Activated T-helper 2 cell treated with anti-CD3 and anti-CD28 coated beads, Interferon-gamma antibody, Interleukin-2, Interleukin-4, amounts not matched to agents 10 μg/mL and 5 μg/mL and 100 μg/mL, durations not matched to agents 14 hours and 24 hours and 36 hours (primary cell): ENCODE measurements at regions not wholly inside any gene's neighbourhood (a gene's known extent, or its start where the extent isn't known, plus 50 kb on each side); places are given as distances from the start of the nearest gene placed in this dataset.

Source experiments
- DNase-seq: peaks from one replicate; pipeline ENCODE4 v3.0.0; 2021; ENCODE audit warnings: low spot score
- H3K27ac Mint-ChIP-seq: one replicate; pipeline ENCODE4 v1.8.0; 2021; ENCODE audit warnings: mixed read lengths
- H3K27me3 Mint-ChIP-seq: one replicate; pipeline ENCODE4 v1.8.0; 2021; ENCODE audit warnings: low read depth, mixed read lengths
- H3K36me3 Mint-ChIP-seq: one replicate; pipeline ENCODE4 v1.8.0; 2021; ENCODE audit warnings: low read depth, mixed read lengths
- H3K4me1 Mint-ChIP-seq: one replicate; pipeline ENCODE4 v1.8.0; 2021; ENCODE audit warnings: low read depth, mixed read lengths
- H3K4me3 Mint-ChIP-seq: one replicate; pipeline ENCODE4 v1.8.0; 2021; ENCODE audit warnings: low read depth, mild to moderate bottlenecking, moderate library complexity, mixed read lengths
- H3K9me3 Mint-ChIP-seq: one replicate; pipeline ENCODE4 v1.8.0; 2021; ENCODE audit warnings: mixed read lengths
- intact Hi-C: fragments of 100-400 bp; cut with micrococcal nuclease; formaldehyde crosslinking; loops from one replicate; pipeline ENCODE4 v1.15.1; 2023

GRCh38 chr12:18966954-18967353 is 162.6 kb upstream of the PLEKHA5 start:
- H3K27me3 Mint-ChIP-seq: no peaks in the 10 kb centered on the region
- no peaks in the 10 kb centered on the region for H3K36me3 Mint-ChIP-seq
- no peak for DNase-seq
- H3K4me3 Mint-ChIP-seq: no peak overlapping the region
- H3K9me3 Mint-ChIP-seq: no peaks in the 10 kb centered on the region
- H3K4me1 Mint-ChIP-seq: no peaks in the 10 kb centered on the region
- intact Hi-C loops: no loop called here
- no peak overlapping the region for H3K27ac Mint-ChIP-seq

- Mint-ChIP-seq H3K27me3 (no peaks in the 10 kb centered on the region), H3K27ac (no peak overlapping the region), H3K9me3 (no peaks in the 10 kb centered on the region), H3K4me1 (no peaks in the 10 kb centered on the region), H3K36me3 (no peaks in the 10 kb centered on the region), H3K4me3 (no peak overlapping the region)
- DNase-seq: no peak
- intact Hi-C loops: no loop called here
Measured at GRCh38 chr12:18967814-18968213, 161.7 kb upstream of the PLEKHA5 start.

- Mint-ChIP-seq H3K36me3 (no peaks in the 10 kb centered on the region), H3K27ac (no peak overlapping the region), H3K9me3 (no peaks in the 10 kb centered on the region), H3K27me3 (no peaks in the 10 kb centered on the region), H3K4me3 (no peak overlapping the region), H3K4me1 (no peaks in the 10 kb centered on the region)
- no peak for DNase-seq
- intact Hi-C loops: no loop called here
Measured at GRCh38 chr12:18969512-18969911, 160.0 kb upstream of the PLEKHA5 start.

GRCh38 chr12:18970603-18971002 is 158.9 kb upstream of the PLEKHA5 start:
- DNase-seq: no peak
- no peak overlapping the region for H3K4me3 Mint-ChIP-seq

GRCh38 chr12:18971932-18972331 is 157.6 kb upstream of the PLEKHA5 start:
- Mint-ChIP-seq H3K27me3 (no peaks in the 10 kb centered on the region), H3K27ac (no peak overlapping the region), H3K9me3 (peaks cover under 1% of the 10 kb centered on the region), H3K4me3 (no peak overlapping the region), H3K36me3 (no peaks in the 10 kb centered on the region), H3K4me1 (no peaks in the 10 kb centered on the region)
- intact Hi-C loops: no loop called here
- no peak for DNase-seq

More at GRCh38 chr12:18970603-18971002, 158.9 kb upstream of the PLEKHA5 start:
- no peaks in the 10 kb centered on the region for H3K36me3 Mint-ChIP-seq
- no peak overlapping the region for H3K27ac Mint-ChIP-seq
- no peaks in the 10 kb centered on the region for H3K9me3 Mint-ChIP-seq
- H3K4me1 Mint-ChIP-seq: no peaks in the 10 kb centered on the region
- intact Hi-C loops: no loop called here
- no peaks in the 10 kb centered on the region for H3K27me3 Mint-ChIP-seq

- no peak for DNase-seq
- no peak overlapping the region for H3K4me3 Mint-ChIP-seq
- H3K36me3 Mint-ChIP-seq: no peaks in the 10 kb centered on the region
- intact Hi-C loops: no loop called here
- peaks cover 18% of the 10 kb centered on the region for H3K9me3 Mint-ChIP-seq
- H3K27me3 Mint-ChIP-seq: no peaks in the 10 kb centered on the region
- no peak overlapping the region for H3K27ac Mint-ChIP-seq
- H3K4me1 Mint-ChIP-seq: no peaks in the 10 kb centered on the region
Measured at GRCh38 chr12:18975933-18976332, 153.6 kb upstream of the PLEKHA5 start.

- intact Hi-C loops: no loop called here
Measured at GRCh38 chr12:18979401-18980126, 150.0 kb upstream of the PLEKHA5 start.

GRCh38 chr12:18981732-18982131 is 147.8 kb upstream of the PLEKHA5 start:
- no peak for DNase-seq
- Mint-ChIP-seq H3K27ac (no peak overlapping the region), H3K36me3 (no peaks in the 10 kb centered on the region), H3K4me3 (no peak overlapping the region), H3K27me3 (no peaks in the 10 kb centered on the region), H3K9me3 (peaks cover 18% of the 10 kb centered on the region), H3K4me1 (no peaks in the 10 kb centered on the region)
- intact Hi-C loops: no loop called here

More at GRCh38 chr12:18979401-18980126, 150.0 kb upstream of the PLEKHA5 start:
- Mint-ChIP-seq H3K27ac (no peak overlapping the region), H3K27me3 (no peaks in the 10 kb centered on the region), H3K36me3 (no peaks in the 10 kb centered on the region), H3K9me3 (peaks cover 18% of the 10 kb centered on the region), H3K4me1 (no peaks in the 10 kb centered on the region), H3K4me3 (no peak overlapping the region)
- DNase-seq: no peak

- no peak overlapping the region for H3K4me3 Mint-ChIP-seq
- no peaks in the 10 kb centered on the region for H3K4me1 Mint-ChIP-seq
- no peaks in the 10 kb centered on the region for H3K27me3 Mint-ChIP-seq
- no peak for DNase-seq
- no peak overlapping the region for H3K27ac Mint-ChIP-seq
- intact Hi-C loops: no loop called here
- H3K36me3 Mint-ChIP-seq: no peaks in the 10 kb centered on the region
- H3K9me3 Mint-ChIP-seq: peaks cover 13% of the 10 kb centered on the region
Measured at GRCh38 chr12:18982226-18982949, 147.1 kb upstream of the PLEKHA5 start.

- no peaks in the 10 kb centered on the region for H3K27me3 Mint-ChIP-seq
- H3K9me3 Mint-ChIP-seq: peaks cover 5% of the 10 kb centered on the region
- no peaks in the 10 kb centered on the region for H3K36me3 Mint-ChIP-seq
- no peak for DNase-seq
- intact Hi-C loops: no loop called here
- no peak overlapping the region for H3K4me3 Mint-ChIP-seq
- no peaks in the 10 kb centered on the region for H3K4me1 Mint-ChIP-seq
- no peak overlapping the region for H3K27ac Mint-ChIP-seq
Measured at GRCh38 chr12:18983854-18984253, 145.7 kb upstream of the PLEKHA5 start.

- Mint-ChIP-seq H3K4me3 (no peak overlapping the region), H3K9me3 (no peaks in the 10 kb centered on the region), H3K27me3 (no peaks in the 10 kb centered on the region), H3K27ac (no peak overlapping the region), H3K36me3 (no peaks in the 10 kb centered on the region), H3K4me1 (no peaks in the 10 kb centered on the region)
- intact Hi-C loops: no loop called here
- DNase-seq: no peak
Measured at GRCh38 chr12:18990856-18991255, 138.7 kb upstream of the PLEKHA5 start.

- no peaks in the 10 kb centered on the region for H3K36me3 Mint-ChIP-seq
- intact Hi-C loops: no loop called here
- H3K9me3 Mint-ChIP-seq: peaks cover 4% of the 10 kb centered on the region
- H3K27me3 Mint-ChIP-seq: no peaks in the 10 kb centered on the region
- no peak overlapping the region for H3K4me3 Mint-ChIP-seq
- H3K4me1 Mint-ChIP-seq: no peaks in the 10 kb centered on the region
- H3K27ac Mint-ChIP-seq: no peak overlapping the region
- DNase-seq: no peak
Measured at GRCh38 chr12:18992336-18992735, 137.2 kb upstream of the PLEKHA5 start.
